Loucy (cell line): ENCODE measurements at regions not wholly inside any gene's neighbourhood (a gene's known extent, or its start where the extent isn't known, plus 50 kb on each side); places are given as distances from the start of the nearest gene placed in this dataset.
"Not testable (repeated sequence)": the region's sequence is repeated elsewhere in the genome, so short reads cannot be mapped to it uniquely, and the experiment has no call there.

Experiments used
- H2AFZ ChIP-seq: fragments of 200-600 bp; sonication (generic); 2 replicates; pipeline ENCODE4 v1.6.0; 2016; ENCODE audit warnings: antibody characterized with exemption, mild to moderate bottlenecking, low read length, moderate library complexity
- H3F3A ChIP-seq: fragments of 200-600 bp; 2 replicates; pipeline ENCODE4 v1.6.0; 2016; ENCODE audit warnings: antibody characterized with exemption, low read depth, mild to moderate bottlenecking
- H3K27me3 ChIP-seq: fragments of 200-600 bp; sonication (generic); 2 replicates; pipeline ENCODE4 v1.6.1; 2014; ENCODE audit warnings: low read length, mild to moderate bottlenecking; ENCODE audit not compliant: insufficient read depth, poor library complexity, severe bottlenecking
- H3K36me3 ChIP-seq: fragments of 200-600 bp; sonication (generic); 2 replicates; pipeline ENCODE4 v1.6.1; 2016; ENCODE audit warnings: low read length; ENCODE audit not compliant: insufficient read depth
- H3K4me1 ChIP-seq: fragments of 200-600 bp; sonication (generic); 2 replicates; pipeline ENCODE4 v1.5.1; 2014; ENCODE audit warnings: low read length, mild to moderate bottlenecking; ENCODE audit not compliant: insufficient read depth, poor library complexity, severe bottlenecking
- H3K4me2 ChIP-seq: fragments of 200-600 bp; sonication (generic); 2 replicates; pipeline ENCODE4 v1.6.0; 2014; ENCODE audit warnings: antibody characterized with exemption, low read length, low read depth, mild to moderate bottlenecking; ENCODE audit not compliant: poor library complexity, severe bottlenecking
- H3K4me3 ChIP-seq: fragments of 200-600 bp; sonication (generic); 2 replicates; pipeline ENCODE4 v1.5.1; 2014; ENCODE audit warnings: low read length, mild to moderate bottlenecking, mixed read lengths; ENCODE audit not compliant: poor library complexity, severe bottlenecking
- H3K79me2 ChIP-seq: fragments of 200-600 bp; sonication (generic); 2 replicates; pipeline ENCODE4 v1.6.1; 2014; ENCODE audit warnings: low read length; ENCODE audit not compliant: insufficient read depth
- H3K9ac ChIP-seq: fragments of 200-600 bp; sonication (generic); 2 replicates; pipeline ENCODE4 v1.6.0; 2014; ENCODE audit warnings: mild to moderate bottlenecking, low read depth, low read length, moderate library complexity; ENCODE audit not compliant: poor library complexity, severe bottlenecking
- H3K9me2 ChIP-seq: fragments of 200-600 bp; sonication (generic); replicated peaks from 2 replicates; pipeline ENCODE4 v1.6.1; 2016; ENCODE audit warnings: low read depth, low read length, mixed read lengths
- H3K9me3 ChIP-seq: fragments of 200-600 bp; sonication (generic); 2 replicates; pipeline ENCODE4 v1.6.1; 2014; ENCODE audit warnings: mild to moderate bottlenecking, antibody characterized with exemption, low read length, low read depth; ENCODE audit not compliant: insufficient read depth
- H4K20me1 ChIP-seq: fragments of 200-600 bp; sonication (generic); 2 replicates; pipeline ENCODE4 v1.6.0; 2014; ENCODE audit warnings: antibody characterized with exemption, low read length, mild to moderate bottlenecking; ENCODE audit not compliant: insufficient read depth, poor library complexity, severe bottlenecking
- EZH2phosphoT487 ChIP-seq: fragments of 200-600 bp; IDR thresholded peaks from 2 replicates; pipeline ENCODE4 v1.6.1; 2018; ENCODE audit warnings: antibody characterized with exemption, mild to moderate bottlenecking, moderate library complexity, borderline replicate concordance
- TF ChIP-seq, protein P1 (sequence below): fragments of 200-600 bp; sonication (generic); conservative IDR thresholded peaks from 2 replicates; pipeline ENCODE4 v1.5.1; 2014; ENCODE audit warnings: mild to moderate bottlenecking, antibody characterized with exemption, low read length

DNA sequence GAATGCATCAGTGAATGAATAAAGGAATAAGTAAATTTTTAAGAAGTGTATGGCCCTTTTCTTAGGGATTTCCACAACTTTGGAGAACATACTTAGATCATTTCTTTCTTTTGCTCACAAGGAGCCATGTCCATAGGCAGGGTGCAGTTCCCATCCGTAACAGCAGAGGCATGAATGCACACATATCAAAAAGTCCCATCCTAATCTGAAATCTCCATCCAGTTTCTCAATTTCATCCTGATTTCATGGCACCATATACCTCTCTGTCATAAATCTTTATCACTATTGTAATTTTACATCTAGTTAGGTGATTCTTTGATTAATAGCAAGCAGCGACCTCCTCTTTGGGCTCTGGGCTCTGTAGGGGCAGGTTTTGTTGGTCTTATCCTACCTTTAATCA, 359.2 kb downstream of the RRAGC start:
- no peak overlapping the region for H3K4me3 ChIP-seq

GRCh38 chr1:38498686-38499085, 360.9 kb downstream of the RRAGC start:
- Histone ChIP-seq H2AFZ (no peak overlapping the region), H3K9ac (no peak overlapping the region), H4K20me1 (no peaks in the 10 kb centered on the region), H3K4me2 (no peak overlapping the region), H3K4me3 (no peak overlapping the region), H3K4me1 (no peaks in the 10 kb centered on the region), H3K9me2 (no peaks in the 10 kb centered on the region), H3K79me2 (no peaks in the 10 kb centered on the region), H3K27me3 (no peaks in the 10 kb centered on the region), H3F3A (no peaks in the 10 kb centered on the region), H3K36me3 (no peaks in the 10 kb centered on the region), H3K9me3 (no peaks in the 10 kb centered on the region)
- no peak for TF ChIP-seq EZH2phosphoT487
- TF ChIP-seq, protein P1, sequence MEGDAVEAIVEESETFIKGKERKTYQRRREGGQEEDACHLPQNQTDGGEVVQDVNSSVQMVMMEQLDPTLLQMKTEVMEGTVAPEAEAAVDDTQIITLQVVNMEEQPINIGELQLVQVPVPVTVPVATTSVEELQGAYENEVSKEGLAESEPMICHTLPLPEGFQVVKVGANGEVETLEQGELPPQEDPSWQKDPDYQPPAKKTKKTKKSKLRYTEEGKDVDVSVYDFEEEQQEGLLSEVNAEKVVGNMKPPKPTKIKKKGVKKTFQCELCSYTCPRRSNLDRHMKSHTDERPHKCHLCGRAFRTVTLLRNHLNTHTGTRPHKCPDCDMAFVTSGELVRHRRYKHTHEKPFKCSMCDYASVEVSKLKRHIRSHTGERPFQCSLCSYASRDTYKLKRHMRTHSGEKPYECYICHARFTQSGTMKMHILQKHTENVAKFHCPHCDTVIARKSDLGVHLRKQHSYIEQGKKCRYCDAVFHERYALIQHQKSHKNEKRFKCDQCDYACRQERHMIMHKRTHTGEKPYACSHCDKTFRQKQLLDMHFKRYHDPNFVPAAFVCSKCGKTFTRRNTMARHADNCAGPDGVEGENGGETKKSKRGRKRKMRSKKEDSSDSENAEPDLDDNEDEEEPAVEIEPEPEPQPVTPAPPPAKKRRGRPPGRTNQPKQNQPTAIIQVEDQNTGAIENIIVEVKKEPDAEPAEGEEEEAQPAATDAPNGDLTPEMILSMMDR, result no peak

More for the DNA sequence above, 359.2 kb downstream of the RRAGC start:
- Histone ChIP-seq H3K79me2 (no peaks in the 10 kb centered on the region), H4K20me1 (no peaks in the 10 kb centered on the region), H3K9me3 (no peaks in the 10 kb centered on the region), H3K4me1 (no peaks in the 10 kb centered on the region), H3K36me3 (no peaks in the 10 kb centered on the region), H3K4me2 (no peak overlapping the region), H3K9me2 (no peaks in the 10 kb centered on the region), H3F3A (no peaks in the 10 kb centered on the region), H3K27me3 (no peaks in the 10 kb centered on the region), H2AFZ (no peak overlapping the region), H3K9ac (no peak overlapping the region)
- TF ChIP-seq, protein P1, result peak; percentile 49
- no peak for TF ChIP-seq EZH2phosphoT487

DNA sequence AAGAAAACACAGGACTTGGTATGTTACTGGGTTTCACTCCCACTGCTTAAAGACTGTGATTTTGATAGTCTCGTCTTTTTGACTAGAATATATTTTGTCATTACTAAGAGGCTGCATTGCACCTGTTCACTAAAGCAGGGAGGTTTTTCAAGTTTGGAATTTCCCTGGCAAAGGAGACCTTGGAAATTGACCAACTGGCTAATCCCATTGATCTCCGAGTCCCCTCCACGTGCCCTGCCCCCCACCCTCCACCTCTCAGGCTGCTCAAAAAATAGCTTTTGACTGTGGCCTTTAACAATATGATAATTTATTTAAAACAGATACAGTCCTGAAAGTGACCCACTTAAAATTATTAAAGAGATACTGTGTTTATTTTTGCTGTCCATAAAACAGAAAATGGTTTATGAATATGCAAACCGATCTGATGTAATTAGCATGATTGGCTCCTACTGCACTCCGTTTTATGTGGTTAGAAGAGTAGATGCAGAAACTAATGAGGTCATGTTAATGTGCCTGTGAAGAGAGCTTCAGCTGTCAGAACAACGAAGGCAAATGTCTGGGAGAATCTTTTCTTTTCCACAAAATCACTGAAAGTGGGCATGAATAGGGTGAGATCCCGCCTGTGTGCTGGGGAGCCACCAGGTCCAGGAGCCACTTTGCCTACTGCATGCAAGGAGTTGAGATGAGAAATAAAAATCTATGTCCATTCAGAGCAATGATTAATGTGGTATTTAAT, 361.5 kb downstream of the RRAGC start:
- H3K79me2 ChIP-seq, result no peaks in the 10 kb centered on the region
- H3F3A ChIP-seq, result no peaks in the 10 kb centered on the region
- H3K9me2 ChIP-seq, result no peaks in the 10 kb centered on the region
- no peak overlapping the region for H3K4me2 ChIP-seq
- H3K36me3 ChIP-seq, result no peaks in the 10 kb centered on the region
- H3K9me3 ChIP-seq, result no peaks in the 10 kb centered on the region
- H2AFZ ChIP-seq, result no peak overlapping the region
- no peaks in the 10 kb centered on the region for H3K27me3 ChIP-seq
- H3K9ac ChIP-seq, result no peak overlapping the region
- TF ChIP-seq, protein P1, result no peak
- no peak for TF ChIP-seq EZH2phosphoT487
- H3K4me3 ChIP-seq, result no peak overlapping the region
- no peaks in the 10 kb centered on the region for H3K4me1 ChIP-seq
- no peaks in the 10 kb centered on the region for H4K20me1 ChIP-seq

DNA sequence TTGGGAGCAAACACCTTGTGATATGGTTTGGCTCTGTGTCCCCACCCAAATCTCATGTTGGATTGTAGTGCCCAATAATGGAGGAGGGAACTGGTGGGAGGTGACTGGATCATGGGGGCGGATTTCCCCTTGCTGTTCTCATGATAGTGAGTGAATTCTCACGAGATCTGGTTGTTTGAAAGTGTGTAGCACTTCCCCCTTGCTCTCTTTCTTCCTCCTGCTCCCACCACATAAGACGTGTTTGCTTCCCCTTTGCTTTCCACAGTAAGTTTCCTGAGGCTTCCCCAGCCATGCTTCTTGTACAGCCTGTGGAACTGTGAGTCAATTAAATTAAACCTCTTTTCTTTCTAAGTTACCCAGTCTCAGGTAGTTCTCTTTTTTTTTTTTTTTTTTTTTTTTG, 366.3 kb downstream of the RRAGC start:
- H3K4me2 ChIP-seq, H3K9me3 ChIP-seq, H4K20me1 ChIP-seq, H3K4me1 ChIP-seq, H3K36me3 ChIP-seq, H3K79me2 ChIP-seq, H3K9ac ChIP-seq, H3K27me3 ChIP-seq, H3K4me3 ChIP-seq, H3F3A ChIP-seq, H3K9me2 ChIP-seq, H2AFZ ChIP-seq: not testable (repeated sequence)
